Ovary (tissue), 7 donors: ENCODE measurements at regions not wholly inside any gene's neighbourhood (a gene's known extent, or its start where the extent isn't known, plus 50 kb on each side); places are given as distances from the start of the nearest gene placed in this dataset.

ENCODE experiments used
- DNase-seq, 5 donors: peaks; one replicate each; pipeline ENCODE4 v3.0.0-alpha.2; 2019 to 2020
- H3K27ac ChIP-seq, 2 donors: fragments of 200-600 bp; one replicate each; pipeline versions ENCODE4 v1.5.1 to v1.8.0; 2019 to 2022
- H3K27me3 ChIP-seq: fragments of 200-600 bp; one replicate; pipeline ENCODE4 v1.8.0; 2022
- H3K36me3 ChIP-seq: fragments of 200-600 bp; sonication (generic); one replicate; pipeline ENCODE4 v1.5.1; 2019
- H3K4me1 ChIP-seq: one replicate; pipeline ENCODE4 v1.8.1; 2013; ENCODE audit warnings: mild to moderate bottlenecking, moderate library complexity; ENCODE audit not compliant: insufficient read depth
- H3K4me3 ChIP-seq: fragments of 200-600 bp; sonication (generic); one replicate; pipeline ENCODE4 v1.5.1; 2017
- H3K9me3 ChIP-seq, 2 donors: fragments of 200-600 bp in 1 of 2; sonication (generic) in 1 of 2; one replicate each; pipeline versions ENCODE4 v1.5.1 to v1.8.1; 2013 to 2019; ENCODE audit warnings: mild to moderate bottlenecking in 1 of 2, moderate library complexity in 1 of 2
- CTCF ChIP-seq, 3 donors: fragments of 450-650 bp in 2 of 3; fragments of 200-600 bp in 1 of 3; IDR thresholded peaks; one replicate each; pipeline versions ENCODE4 v1.5.1 to v1.8.0; 2016 to 2022; ENCODE audit warnings: antibody characterized with exemption in 3 of 3, mild to moderate bottlenecking in 1 of 3
- EP300 ChIP-seq: sonication (generic); formaldehyde crosslinking; IDR thresholded peaks from one replicate; pipeline ENCODE4 v1.6.1; 2017; ENCODE audit warnings: antibody characterized with exemption
- POLR2A ChIP-seq: fragments of 450-650 bp; IDR thresholded peaks from one replicate; pipeline ENCODE4 v1.6.1; 2017; ENCODE audit warnings: antibody characterized with exemption, mild to moderate bottlenecking, moderate library complexity
- WGBS, 3 donors: extraction: QIAGEN DNeasy Blood & Tissue Kit in 1 of 3; methylation state at CpG; one replicate each; pipeline versions ENCODE4 v1.1.5 to v1.1.7; 2013 to 2017; 5-methylcytosine and 5-hydroxymethylcytosine counted together
- intact Hi-C, 4 donors: fragments of 100-400 bp; cut with DNase I; formaldehyde crosslinking; loops; one replicate each; pipeline versions ENCODE4 v1.11.0 to v1.15.1; 2022 to 2023
- donor health status: DM: no; HTN: no; CAD: no; lungs with moderate emphysema.
- donor health status: DM: no; HTN: no; CAD: no.
- donor health status: Bipolar disorder and iron deficiency.
- donor health status: DM: no; HTN: no; CAD: no.
- donor health status: DM: yes; HTN: yes; CAD: no.

GRCh38 chr4:182179751-182180150, 63.5 kb upstream of the TENM3 start:
- Histone ChIP-seq H3K4me3 (no peak overlapping the region), H3K27me3 (no peaks in the 10 kb centered on the region), H3K27ac (no peak overlapping the region), H3K36me3 (no peaks in the 10 kb centered on the region), H3K4me1 (no peaks in the 10 kb centered on the region), H3K9me3 (no peaks in the 10 kb centered on the region)
- 52 to 67% (median 54%) methylated on average over 1 of the region's 1 CpG for WGBS, 3 donors
- no peak for TF ChIP-seq EP300
- TF ChIP-seq CTCF (IDR thresholded peaks at IDR 0.05) = no peak
- TF ChIP-seq POLR2A = no peak
- no peak for DNase-seq
- intact Hi-C loops = no loop called here

- no peaks in the 10 kb centered on the region for H3K36me3 ChIP-seq
- H3K27ac ChIP-seq = no peak overlapping the region
- no peaks in the 10 kb centered on the region for H3K4me1 ChIP-seq
- H3K9me3 ChIP-seq = no peaks in the 10 kb centered on the region
- H3K27me3 ChIP-seq = no peaks in the 10 kb centered on the region
- no peak for DNase-seq
- no peak overlapping the region for H3K4me3 ChIP-seq
- intact Hi-C loops = no loop called here
- WGBS, 3 donors = 80 to 88% (median 86%) methylated on average over 6 of the region's 6 CpGs
- TF ChIP-seq POLR2A (no peak), CTCF (IDR thresholded peaks at IDR 0.05) (no peak), EP300 (no peak)
These were observed 57.7 kb upstream of the TENM3 start for GRCh38 chr4:182185491-182185890.

- intact Hi-C loops = no loop called here
- TF ChIP-seq CTCF (IDR thresholded peaks at IDR 0.05) (no peak), EP300 (no peak), POLR2A (no peak)
- DNase-seq = no peak
- H3K4me3 ChIP-seq = no peak overlapping the region
- H3K9me3 ChIP-seq = no peaks in the 10 kb centered on the region
- no peaks in the 10 kb centered on the region for H3K27me3 ChIP-seq
- H3K27ac ChIP-seq = no peak overlapping the region
- H3K36me3 ChIP-seq = no peaks in the 10 kb centered on the region
- 4 to 12% (median 6%) methylated on average over 2 of the region's 2 CpGs for WGBS, 3 donors
- no peaks in the 10 kb centered on the region for H3K4me1 ChIP-seq
These were observed 55.5 kb upstream of the TENM3 start for GRCh38 chr4:182187674-182188073.

GRCh38 chr4:182188622-182189021, 54.6 kb upstream of the TENM3 start:
- Histone ChIP-seq H3K27ac (no peak overlapping the region), H3K9me3 (no peaks in the 10 kb centered on the region), H3K27me3 (no peaks in the 10 kb centered on the region), H3K4me1 (no peaks in the 10 kb centered on the region), H3K4me3 (no peak overlapping the region), H3K36me3 (no peaks in the 10 kb centered on the region)
- WGBS, 3 donors = 84 to 86% (median 86%) methylated on average over 3 of the region's 3 CpGs
- intact Hi-C loops = no loop called here
- no peak for TF ChIP-seq CTCF (IDR thresholded peaks at IDR 0.05)
- DNase-seq = no peak
